ENCODE measurements at regions not wholly inside any gene's neighbourhood (a gene's known extent, or its start where the extent isn't known, plus 50 kb on each side); places are given as distances from the start of the nearest gene placed in this dataset.

DNA sequence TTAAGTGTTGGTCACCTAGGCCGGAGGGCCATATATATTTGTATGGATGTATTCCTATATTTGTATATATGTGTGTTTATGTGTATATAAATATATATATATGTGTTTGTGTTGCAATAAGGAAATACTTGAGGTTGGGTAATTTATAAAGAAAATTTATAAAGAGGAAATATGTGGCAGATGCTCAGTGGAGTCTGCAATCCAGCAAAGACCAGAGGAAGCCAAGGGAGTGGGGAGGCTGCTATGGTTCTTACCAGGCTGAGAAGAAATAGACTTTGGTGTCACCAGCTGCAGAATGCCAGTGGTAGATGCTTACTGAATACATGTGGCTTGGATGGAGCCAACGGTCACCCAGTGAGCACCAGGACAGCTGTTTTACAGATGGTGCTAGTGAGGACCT, 97.4 kb upstream of the ELOVL5 start:
- DNase-seq (no peak), ATAC-seq (no peak)
- no peaks in the 10 kb centered on the region for H3K36me3 Mint-ChIP-seq (ENCODE audit: low read depth)
- no peaks in the 10 kb centered on the region for H3K9me3 Mint-ChIP-seq
- peaks cover 6% of the 10 kb centered on the region for H3K27me3 Mint-ChIP-seq
- no peak overlapping the region for H3K4me3 Mint-ChIP-seq
- no peak overlapping the region for H3K27ac Mint-ChIP-seq
- H3K4me1 Mint-ChIP-seq, result peaks cover 2% of the 10 kb centered on the region

DNA sequence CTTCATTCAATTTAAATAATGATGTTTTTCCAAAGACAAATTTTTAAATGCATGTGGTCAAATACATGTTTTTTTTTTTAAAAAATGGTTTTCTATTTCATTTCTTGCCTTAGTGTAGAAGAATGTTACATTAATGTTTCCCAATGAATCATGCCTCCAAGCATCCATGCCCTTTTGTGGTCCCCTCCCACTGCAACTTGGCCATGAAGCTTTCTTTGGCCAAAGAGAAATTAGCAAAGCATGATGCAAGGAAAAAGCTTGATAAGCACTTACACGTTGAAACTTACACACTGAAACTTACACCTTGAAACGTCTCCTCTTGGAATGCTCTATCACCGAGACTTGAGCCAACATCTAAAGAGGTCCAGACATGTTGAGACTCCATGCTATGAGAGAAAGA, 93.0 kb upstream of the ELOVL5 start:
- peaks cover 16% of the 10 kb centered on the region for H3K4me1 Mint-ChIP-seq
- no peak for ATAC-seq
- H3K27ac Mint-ChIP-seq, result no peak overlapping the region

DNA sequence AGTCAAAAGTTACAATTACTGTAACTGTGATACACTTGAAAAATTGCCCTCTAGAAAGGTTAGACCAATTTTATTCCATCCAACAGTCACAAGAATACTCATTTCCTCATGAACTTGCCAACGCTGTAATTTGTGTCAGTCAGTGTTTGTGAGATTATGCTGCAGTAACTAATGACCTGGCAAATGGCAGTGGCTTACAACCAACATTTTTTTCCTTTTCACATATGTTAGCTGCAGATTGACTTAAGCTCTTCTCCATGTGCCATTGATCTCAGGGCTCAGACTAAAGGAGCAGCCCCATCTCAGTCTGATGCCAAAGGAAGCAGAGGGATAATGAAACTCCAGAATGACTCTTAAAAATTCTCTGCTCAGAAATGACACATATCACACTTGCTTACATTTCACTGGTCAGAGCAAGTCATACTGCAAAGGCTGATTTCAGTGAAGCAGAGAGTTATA, 92.3 kb upstream of the ELOVL5 start:
- H3K36me3 Mint-ChIP-seq (ENCODE audit: low read depth), result no peaks in the 10 kb centered on the region
- no peak overlapping the region for H3K27ac Mint-ChIP-seq
- H3K4me1 Mint-ChIP-seq, result peaks cover 16% of the 10 kb centered on the region
- no peak overlapping the region for H3K4me3 Mint-ChIP-seq
- H3K27me3 Mint-ChIP-seq, result peaks cover 6% of the 10 kb centered on the region
- DNase-seq (no peak), ATAC-seq (peak; percentile 43)
- H3K9me3 Mint-ChIP-seq, result no peaks in the 10 kb centered on the region

More for the DNA sequence above, 93.0 kb upstream of the ELOVL5 start:
- Mint-ChIP-seq H3K4me3 (no peak overlapping the region), H3K36me3 (ENCODE audit: low read depth) (no peaks in the 10 kb centered on the region), H3K27me3 (peaks cover 6% of the 10 kb centered on the region), H3K9me3 (no peaks in the 10 kb centered on the region)
- DNase-seq, result no peak

DNA sequence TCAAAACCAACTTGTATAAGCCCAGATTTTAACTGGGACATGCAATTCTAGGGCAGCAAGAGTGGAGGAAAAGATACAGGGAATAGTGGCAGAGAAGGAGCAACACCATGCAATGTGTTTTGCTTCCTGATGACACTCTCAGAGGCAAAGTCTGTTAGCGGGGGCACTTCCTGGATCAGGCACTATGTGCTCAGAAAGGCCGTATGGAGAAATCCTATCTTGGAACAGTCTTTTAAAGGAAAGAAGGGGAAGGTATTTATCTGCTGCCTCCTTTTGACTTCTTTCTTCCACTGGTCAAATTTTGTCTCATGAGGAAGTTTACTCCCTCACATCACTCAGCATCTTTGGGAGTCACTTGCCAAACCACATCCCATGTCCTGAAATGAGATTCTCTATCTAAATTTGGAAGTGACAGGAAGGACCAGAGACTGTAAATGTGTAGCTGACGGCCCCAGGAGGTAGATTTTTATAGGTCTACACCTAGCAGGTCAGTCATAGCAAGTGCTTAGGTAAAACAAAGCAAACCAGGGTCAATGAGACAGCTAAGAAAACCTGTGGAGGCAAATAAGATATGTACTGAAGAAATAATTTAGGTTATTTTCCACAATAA, 91.7 kb upstream of the ELOVL5 start:
- no peak overlapping the region for H3K4me3 Mint-ChIP-seq
- no peaks in the 10 kb centered on the region for H3K9me3 Mint-ChIP-seq
- H3K27ac Mint-ChIP-seq, result no peak overlapping the region
- peaks cover 16% of the 10 kb centered on the region for H3K4me1 Mint-ChIP-seq
- no peaks in the 10 kb centered on the region for H3K36me3 Mint-ChIP-seq (ENCODE audit: low read depth)
- ATAC-seq, result no peak
- DNase-seq, result no peak
- peaks cover 6% of the 10 kb centered on the region for H3K27me3 Mint-ChIP-seq

DNA sequence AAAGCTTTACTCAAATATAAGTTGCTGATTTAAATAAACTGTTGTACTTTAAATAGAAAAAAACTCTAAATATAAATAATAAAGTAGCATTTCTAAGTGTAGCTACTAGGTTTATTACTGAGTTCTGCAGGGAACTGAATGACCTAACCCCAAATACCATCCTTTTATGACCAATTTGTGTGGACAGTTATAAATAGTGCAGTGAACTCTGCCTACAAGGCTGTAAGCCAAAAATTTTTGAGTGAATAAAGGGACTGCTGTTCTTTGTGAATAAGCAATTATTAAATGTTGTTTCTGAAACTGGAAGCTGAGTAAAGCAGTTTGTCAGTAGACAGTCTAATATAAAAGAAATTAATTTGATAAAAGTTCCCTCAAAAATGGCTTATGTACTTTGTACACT, 90.8 kb upstream of the ELOVL5 start:
- no peaks in the 10 kb centered on the region for H3K9me3 Mint-ChIP-seq
- H3K4me3 Mint-ChIP-seq, result no peak overlapping the region
- H3K27me3 Mint-ChIP-seq, result peaks cover 3% of the 10 kb centered on the region
- ATAC-seq (no peak), DNase-seq (no peak)
- no peaks in the 10 kb centered on the region for H3K36me3 Mint-ChIP-seq (ENCODE audit: low read depth)
- H3K4me1 Mint-ChIP-seq, result peaks cover 16% of the 10 kb centered on the region
- H3K27ac Mint-ChIP-seq, result no peak overlapping the region

DNA sequence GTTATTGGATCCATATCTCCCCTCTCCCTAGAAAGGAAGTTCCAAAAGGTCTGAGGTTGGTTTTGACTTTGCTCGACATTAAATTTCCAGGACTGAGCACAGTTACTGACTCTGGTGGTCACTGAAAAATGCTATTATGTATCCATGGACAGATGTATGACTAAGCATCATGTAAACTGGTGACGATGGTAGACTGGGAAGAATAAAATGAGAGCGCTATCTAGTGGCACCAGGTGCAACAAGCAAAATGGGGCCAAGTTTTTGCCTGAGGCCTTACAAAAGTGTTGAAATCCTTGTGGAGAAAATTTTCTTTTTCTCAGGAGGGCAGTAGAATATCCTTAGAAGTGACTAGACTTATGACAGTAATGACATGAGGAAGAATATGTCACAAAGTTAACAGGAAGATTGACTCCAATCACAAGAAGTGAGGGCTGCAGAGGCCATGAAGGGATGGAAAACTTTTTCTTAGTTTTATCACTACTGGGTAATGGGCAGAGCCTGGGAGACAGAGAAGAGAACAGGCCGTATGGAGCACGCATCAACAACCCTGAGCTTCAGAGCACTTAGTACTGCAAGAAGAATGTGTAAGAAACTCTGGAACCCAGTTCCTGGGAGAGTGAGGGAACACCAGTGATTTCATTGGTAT, 88.9 kb upstream of the ELOVL5 start:
- Mint-ChIP-seq H3K36me3 (ENCODE audit: low read depth) (no peaks in the 10 kb centered on the region), H3K27me3 (no peaks in the 10 kb centered on the region), H3K27ac (no peak overlapping the region)

DNA sequence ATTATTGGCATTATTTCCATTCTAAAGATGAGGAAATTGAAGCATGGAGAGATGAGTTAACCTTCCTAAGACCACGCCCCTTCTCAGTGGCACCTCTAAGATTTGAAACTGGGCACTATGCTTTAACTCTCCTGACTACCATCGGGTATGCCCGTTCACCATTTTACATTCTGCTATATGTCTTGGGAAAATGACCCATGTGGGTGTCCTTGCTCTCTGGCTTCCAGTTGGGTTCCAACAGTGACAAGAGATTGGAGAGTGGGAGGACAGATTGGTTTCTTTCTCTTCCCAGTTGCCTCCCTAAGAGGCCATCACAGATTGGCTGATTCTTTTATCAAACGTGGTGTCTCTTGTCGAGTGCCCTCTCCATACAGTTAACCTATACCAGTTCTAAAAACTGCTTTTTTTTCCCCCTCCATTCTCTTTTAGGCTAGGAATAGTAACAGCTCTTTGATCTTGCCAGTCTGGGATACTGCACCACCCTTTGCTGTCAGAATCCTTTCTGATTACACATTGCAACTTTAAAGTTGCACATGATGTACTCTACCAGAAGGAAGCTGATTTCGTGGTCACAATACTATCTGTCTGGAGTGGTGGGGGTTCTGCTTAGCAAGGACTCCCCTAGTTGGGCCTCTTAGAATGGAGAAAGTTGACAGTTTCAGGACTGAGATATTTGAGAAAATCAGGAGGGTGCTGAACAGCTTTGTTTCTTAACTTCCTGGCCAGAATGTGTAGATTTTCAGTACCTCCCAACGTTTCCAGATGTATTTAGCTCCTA, 88.0 kb upstream of the ELOVL5 start:
- H3K36me3 Mint-ChIP-seq (ENCODE audit: low read depth), result no peaks in the 10 kb centered on the region
- no peak overlapping the region for H3K27ac Mint-ChIP-seq
- H3K4me1 Mint-ChIP-seq, result peaks cover 19% of the 10 kb centered on the region
- H3K4me3 Mint-ChIP-seq, result no peak overlapping the region
- no peak for DNase-seq
- no peaks in the 10 kb centered on the region for H3K27me3 Mint-ChIP-seq
- no peaks in the 10 kb centered on the region for H3K9me3 Mint-ChIP-seq
- no peak for ATAC-seq

More for the DNA sequence above, 88.9 kb upstream of the ELOVL5 start:
- DNase-seq, result peak; percentile 17
- ATAC-seq, result peak; percentile 60
- peaks cover 17% of the 10 kb centered on the region for H3K4me1 Mint-ChIP-seq
- H3K9me3 Mint-ChIP-seq, result no peaks in the 10 kb centered on the region
- no peak overlapping the region for H3K4me3 Mint-ChIP-seq

DNA sequence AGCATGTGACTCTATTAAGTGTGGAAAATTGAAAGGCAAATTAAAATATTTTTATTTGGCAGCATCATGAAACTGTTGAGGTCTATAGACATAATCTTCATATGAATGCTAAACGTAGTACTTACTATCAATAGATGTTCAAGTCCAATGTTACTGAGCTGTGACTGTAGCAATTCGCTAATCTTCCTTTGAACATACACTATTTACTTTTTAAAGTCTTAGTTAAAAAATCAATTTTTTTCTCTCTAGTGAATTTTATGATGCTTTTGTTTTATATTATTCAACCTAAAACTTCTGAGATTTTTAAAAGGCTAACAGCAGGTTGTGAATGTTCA, 85.2 kb upstream of the ELOVL5 start:
- H3K4me1 Mint-ChIP-seq, result peaks cover 22% of the 10 kb centered on the region
- no peaks in the 10 kb centered on the region for H3K36me3 Mint-ChIP-seq (ENCODE audit: low read depth)
- H3K4me3 Mint-ChIP-seq, result no peak overlapping the region
- no peak for DNase-seq
- H3K27ac Mint-ChIP-seq, result no peak overlapping the region
- ATAC-seq, result no peak
- H3K9me3 Mint-ChIP-seq, result no peaks in the 10 kb centered on the region
- H3K27me3 Mint-ChIP-seq, result no peaks in the 10 kb centered on the region

DNA sequence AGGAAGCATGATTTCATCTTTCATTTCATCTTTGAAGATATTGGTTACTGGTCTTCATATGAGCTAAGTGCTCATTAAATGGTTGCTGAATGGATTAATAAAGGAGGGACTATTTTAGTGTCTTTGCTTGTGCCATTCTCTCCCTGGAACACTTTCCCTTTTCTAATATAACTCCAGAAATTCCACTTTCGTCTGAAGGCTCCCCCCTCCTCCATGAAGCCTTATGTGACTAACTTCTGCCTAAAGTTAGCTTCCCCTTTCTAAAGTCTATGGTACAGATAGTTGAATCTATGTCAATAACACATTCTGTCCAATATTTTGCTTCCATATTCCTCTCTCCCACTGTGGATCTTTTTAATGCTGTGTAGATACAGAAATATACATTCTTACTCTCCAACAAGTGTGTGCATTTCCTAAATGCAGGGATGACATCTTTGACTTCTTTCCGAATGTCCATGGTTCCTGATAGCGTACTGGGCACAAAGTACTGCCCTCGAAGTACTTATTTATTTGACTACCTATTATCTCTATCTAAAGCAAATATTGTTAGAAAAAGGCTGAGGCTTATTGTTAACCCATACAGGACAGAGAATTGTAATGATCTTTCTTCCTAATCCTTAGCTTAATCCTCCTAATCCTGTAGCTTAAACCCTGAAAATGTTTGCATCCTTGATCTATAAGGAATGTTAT, 84.7 kb upstream of the ELOVL5 start:
- no peak overlapping the region for H3K27ac Mint-ChIP-seq
- H3K4me1 Mint-ChIP-seq, result peaks cover 24% of the 10 kb centered on the region
- ATAC-seq (no peak), DNase-seq (no peak)
- H3K36me3 Mint-ChIP-seq (ENCODE audit: low read depth), result no peaks in the 10 kb centered on the region
- no peak overlapping the region for H3K4me3 Mint-ChIP-seq
- H3K27me3 Mint-ChIP-seq, result no peaks in the 10 kb centered on the region
- H3K9me3 Mint-ChIP-seq, result no peaks in the 10 kb centered on the region

DNA sequence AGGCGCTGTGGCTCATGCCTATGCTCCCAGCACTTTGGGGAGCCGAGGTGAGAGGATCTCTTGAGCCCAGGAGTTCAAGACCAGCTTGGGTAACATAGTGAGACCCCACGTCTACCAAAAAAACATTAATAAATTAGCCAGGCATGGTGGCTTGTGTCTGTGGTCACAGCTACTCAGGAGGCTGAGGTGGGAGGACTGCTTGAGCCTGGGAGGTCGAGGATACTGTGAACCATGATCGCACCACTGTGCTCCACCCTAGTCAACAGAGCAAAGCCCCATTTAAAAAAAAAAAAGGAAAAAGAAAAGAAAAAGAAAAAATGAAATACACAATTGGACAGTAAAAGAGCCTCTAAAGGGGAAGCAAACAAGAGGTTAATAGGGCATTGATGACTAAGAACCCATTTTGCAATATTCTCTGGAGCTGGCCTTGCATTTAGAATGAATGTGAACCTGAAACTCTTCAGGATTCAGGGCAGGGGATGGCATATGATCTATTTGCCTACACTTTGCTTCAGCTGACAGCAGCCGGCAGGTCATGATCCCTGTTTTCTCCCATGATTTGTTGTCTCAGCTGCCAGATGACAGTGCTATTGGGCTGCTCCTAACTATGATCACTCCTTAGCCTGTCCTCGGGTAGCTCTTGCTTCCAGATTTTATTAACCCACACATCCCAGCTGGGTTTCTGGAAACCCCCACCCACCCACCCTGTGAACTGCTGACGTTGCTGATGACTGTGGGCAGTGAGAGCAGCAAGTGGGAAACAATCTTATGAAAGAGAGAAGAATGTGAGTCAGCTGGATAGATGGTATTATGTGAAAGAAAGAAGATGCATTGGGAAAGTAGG, 83.8 kb upstream of the ELOVL5 start:
- DNase-seq (no peak), ATAC-seq (peak; percentile 24)
- Mint-ChIP-seq H3K27me3 (no peaks in the 10 kb centered on the region), H3K36me3 (ENCODE audit: low read depth) (no peaks in the 10 kb centered on the region), H3K4me1 (peaks cover 23% of the 10 kb centered on the region), H3K27ac (no peak overlapping the region), H3K4me3 (no peak overlapping the region), H3K9me3 (no peaks in the 10 kb centered on the region)

DNA sequence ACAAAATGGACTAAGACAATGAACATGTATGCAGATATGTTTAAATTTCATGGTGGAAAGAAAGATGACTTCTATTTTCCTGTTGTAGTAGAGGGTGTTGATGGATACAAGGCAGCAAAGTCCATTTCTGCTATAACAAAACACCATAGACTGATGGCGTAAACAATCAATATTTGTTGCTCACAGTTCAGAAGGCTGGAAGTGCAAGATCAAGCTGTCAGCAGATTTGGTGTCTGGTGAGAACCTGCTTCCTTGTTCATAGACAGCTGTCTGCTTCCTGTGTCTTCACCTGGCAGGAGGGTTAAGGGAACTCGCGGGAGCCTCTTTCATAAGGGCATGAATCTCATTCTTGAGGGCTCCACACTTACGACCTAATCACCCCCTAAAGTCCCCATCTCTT, 83.0 kb upstream of the ELOVL5 start:
- Mint-ChIP-seq H3K27me3 (no peaks in the 10 kb centered on the region), H3K27ac (no peak overlapping the region), H3K36me3 (ENCODE audit: low read depth) (no peaks in the 10 kb centered on the region), H3K4me3 (no peak overlapping the region), H3K9me3 (no peaks in the 10 kb centered on the region), H3K4me1 (peaks cover 24% of the 10 kb centered on the region)
- no peak for DNase-seq
- ATAC-seq, result no peak

DNA sequence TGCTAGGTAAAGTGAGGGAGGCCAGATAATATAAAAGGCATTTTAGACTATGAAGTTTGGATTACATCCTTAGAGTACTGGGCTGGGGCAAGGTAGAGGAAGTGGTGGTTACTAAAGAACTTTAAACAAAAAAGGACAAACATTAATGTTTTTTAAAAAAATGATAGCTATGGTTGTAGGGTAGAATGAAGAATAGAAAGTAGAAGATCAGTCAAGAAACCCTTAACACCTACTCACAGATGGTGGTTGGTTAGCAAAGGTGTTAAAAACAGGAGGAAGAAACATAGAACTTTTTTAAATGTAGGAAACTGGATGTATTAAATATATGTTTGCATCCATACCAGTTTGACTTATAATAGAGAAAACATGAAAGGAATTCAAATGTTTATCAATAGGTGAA, 80.7 kb upstream of the ELOVL5 start:
- ATAC-seq, result no peak
- no peak overlapping the region for H3K27ac Mint-ChIP-seq
- peaks cover 2% of the 10 kb centered on the region for H3K27me3 Mint-ChIP-seq
- no peak for DNase-seq
- no peak overlapping the region for H3K4me3 Mint-ChIP-seq
- no peaks in the 10 kb centered on the region for H3K36me3 Mint-ChIP-seq (ENCODE audit: low read depth)
- peaks cover 29% of the 10 kb centered on the region for H3K4me1 Mint-ChIP-seq
- no peaks in the 10 kb centered on the region for H3K9me3 Mint-ChIP-seq

DNA sequence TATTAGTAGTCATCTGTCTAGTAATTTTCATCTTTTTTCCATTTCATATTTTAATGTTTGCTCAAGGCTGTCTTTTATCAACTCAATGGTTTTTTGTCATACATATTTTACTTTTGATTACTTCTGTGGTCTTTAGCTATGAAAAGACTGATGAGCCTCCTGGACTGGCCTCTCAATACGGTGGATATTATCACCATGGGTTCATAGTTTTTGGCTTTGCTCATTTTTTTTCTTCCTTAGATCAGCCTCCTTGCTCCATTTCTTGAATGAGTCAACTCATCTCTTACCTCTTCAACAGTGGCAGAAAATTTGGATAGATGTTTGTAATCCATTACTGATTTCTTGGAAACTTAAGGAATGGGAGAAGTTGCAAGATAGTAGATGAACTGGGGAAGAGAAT, 80.1 kb upstream of the ELOVL5 start:
- H3K27ac Mint-ChIP-seq, result no peak overlapping the region
- H3K4me3 Mint-ChIP-seq, result no peak overlapping the region
- ATAC-seq, result no peak
- H3K9me3 Mint-ChIP-seq, result no peaks in the 10 kb centered on the region
- H3K27me3 Mint-ChIP-seq, result peaks cover 2% of the 10 kb centered on the region
- no peak for DNase-seq
- H3K36me3 Mint-ChIP-seq (ENCODE audit: low read depth), result no peaks in the 10 kb centered on the region
- H3K4me1 Mint-ChIP-seq, result peaks cover 29% of the 10 kb centered on the region

DNA sequence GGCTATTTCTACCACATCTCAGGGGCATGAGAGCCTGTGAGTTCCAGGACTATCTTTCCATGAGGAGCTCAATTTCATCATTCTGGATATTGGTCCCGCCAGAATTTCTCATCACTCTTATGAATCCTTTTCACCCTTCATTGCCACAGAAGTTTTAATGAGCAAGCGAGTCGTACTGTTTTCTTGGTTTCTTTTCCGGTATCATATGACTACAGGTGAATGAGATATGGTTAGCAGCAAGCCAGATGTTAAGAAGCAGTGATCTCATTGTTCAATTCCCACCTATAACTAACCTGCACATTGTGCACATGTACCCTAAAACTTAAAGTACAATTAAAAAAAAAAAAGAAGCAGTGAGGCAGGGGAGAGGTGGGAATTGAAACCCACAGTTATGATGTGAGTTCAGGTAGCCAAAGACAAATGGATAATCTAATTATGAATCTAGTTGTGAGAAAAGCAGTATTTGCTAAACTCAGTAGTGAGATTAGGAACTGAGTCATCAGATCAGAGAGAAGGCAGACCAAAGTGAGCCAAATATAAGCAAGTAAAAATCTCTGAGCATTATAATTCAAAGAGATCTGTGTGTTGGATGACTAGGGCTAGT, 78.0 kb upstream of the ELOVL5 start:
- Mint-ChIP-seq H3K4me3 (no peak overlapping the region), H3K27ac (no peak overlapping the region), H3K27me3 (peaks cover 2% of the 10 kb centered on the region), H3K4me1 (peaks cover 27% of the 10 kb centered on the region), H3K9me3 (no peaks in the 10 kb centered on the region), H3K36me3 (ENCODE audit: low read depth) (no peaks in the 10 kb centered on the region)
- ATAC-seq (peak; percentile 92), DNase-seq (no peak)

Data from activated naive CD8-positive, alpha-beta T cell treated with anti-CD3 and anti-CD28 coated beads, Interleukin-2, amount 50 U/mL, for 24 hours (primary cell).